ENCODE measurements at regions not wholly inside any gene's neighbourhood (a gene's known extent, or its start where the extent isn't known, plus 50 kb on each side); places are given as distances from the start of the nearest gene placed in this dataset.

DNA sequence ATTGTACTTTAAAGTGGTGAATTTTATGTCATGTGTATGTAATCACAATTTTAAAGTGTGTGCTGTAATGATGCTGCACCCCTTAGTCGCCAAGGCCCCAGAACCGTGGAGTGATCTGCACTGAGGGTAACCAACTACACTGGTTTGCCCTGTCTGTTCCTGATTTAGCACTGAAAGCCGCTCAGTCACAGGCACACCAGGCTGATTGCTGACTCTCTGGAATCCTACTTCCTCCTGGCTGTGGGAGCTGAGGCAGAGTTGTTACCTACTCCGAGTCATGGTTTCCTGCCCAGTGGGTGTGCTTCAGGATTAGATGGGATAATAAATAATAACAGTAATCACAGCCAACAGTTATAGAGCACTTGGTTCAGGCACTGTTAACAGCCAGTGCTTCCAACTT lies 645.4 kb downstream of the BCOR start:
- H3K4me3 ChIP-seq = no peak overlapping the region
- H3K27ac ChIP-seq = no peak overlapping the region
- H3K27me3 ChIP-seq = no peaks in the 10 kb centered on the region
- H3K9me3 ChIP-seq = peaks cover 0 to 10% of the 10 kb centered on the region in 2 donors
- no peaks in the 10 kb centered on the region for H3K36me3 ChIP-seq
- TF ChIP-seq, protein P1, sequence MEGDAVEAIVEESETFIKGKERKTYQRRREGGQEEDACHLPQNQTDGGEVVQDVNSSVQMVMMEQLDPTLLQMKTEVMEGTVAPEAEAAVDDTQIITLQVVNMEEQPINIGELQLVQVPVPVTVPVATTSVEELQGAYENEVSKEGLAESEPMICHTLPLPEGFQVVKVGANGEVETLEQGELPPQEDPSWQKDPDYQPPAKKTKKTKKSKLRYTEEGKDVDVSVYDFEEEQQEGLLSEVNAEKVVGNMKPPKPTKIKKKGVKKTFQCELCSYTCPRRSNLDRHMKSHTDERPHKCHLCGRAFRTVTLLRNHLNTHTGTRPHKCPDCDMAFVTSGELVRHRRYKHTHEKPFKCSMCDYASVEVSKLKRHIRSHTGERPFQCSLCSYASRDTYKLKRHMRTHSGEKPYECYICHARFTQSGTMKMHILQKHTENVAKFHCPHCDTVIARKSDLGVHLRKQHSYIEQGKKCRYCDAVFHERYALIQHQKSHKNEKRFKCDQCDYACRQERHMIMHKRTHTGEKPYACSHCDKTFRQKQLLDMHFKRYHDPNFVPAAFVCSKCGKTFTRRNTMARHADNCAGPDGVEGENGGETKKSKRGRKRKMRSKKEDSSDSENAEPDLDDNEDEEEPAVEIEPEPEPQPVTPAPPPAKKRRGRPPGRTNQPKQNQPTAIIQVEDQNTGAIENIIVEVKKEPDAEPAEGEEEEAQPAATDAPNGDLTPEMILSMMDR (IDR thresholded peaks at IDR 0.05) = no peak
- no peak for DNase-seq (ENCODE audit: low spot score)
- no peaks in the 10 kb centered on the region for H3K4me1 ChIP-seq

DNA sequence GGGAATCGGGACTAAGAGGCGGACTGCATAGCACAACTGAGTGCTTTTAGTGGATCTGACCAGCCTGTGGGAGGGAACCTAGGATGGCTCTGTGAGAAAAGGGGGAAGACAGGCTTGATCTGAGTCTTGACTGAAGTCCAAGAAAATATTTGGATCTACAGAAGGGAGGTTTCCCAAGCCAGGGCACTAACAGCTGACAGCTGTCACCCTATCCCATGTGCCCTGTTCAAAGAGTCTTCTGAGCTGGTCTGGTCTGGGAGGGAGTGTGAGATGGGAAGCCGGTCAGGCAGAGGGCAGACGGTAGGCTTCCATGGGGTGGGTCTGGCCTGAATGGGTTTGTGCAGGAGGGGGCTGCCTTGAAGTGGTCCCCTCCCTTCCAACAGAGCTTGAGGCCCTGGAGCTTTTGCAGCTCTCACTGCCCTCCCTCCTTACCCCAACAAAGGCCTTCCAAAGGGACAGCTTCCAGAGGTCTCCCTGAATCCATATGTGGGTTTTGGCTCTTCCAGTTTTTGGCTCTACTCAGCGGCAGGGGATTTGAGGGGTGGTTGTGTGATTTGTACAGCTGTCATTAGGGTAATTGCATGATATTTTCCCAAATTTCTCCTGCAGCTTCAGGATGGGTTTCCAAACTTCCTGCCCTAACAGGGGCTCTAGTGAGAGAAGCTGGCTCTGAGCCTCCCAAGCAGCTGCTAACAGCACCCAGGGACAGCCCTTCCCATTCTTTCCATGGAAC lies 643.7 kb downstream of the BCOR start:
- H3K27me3 ChIP-seq = no peaks in the 10 kb centered on the region
- H3K9me3 ChIP-seq = peaks cover 0 to 10% of the 10 kb centered on the region in 2 donors
- no peak overlapping the region for H3K4me3 ChIP-seq
- TF ChIP-seq, protein P1 (IDR thresholded peaks at IDR 0.05) = no peak
- H3K36me3 ChIP-seq = no peaks in the 10 kb centered on the region
- H3K4me1 ChIP-seq = no peaks in the 10 kb centered on the region
- no peak for DNase-seq (ENCODE audit: low spot score)
- no peak overlapping the region for H3K27ac ChIP-seq

DNA sequence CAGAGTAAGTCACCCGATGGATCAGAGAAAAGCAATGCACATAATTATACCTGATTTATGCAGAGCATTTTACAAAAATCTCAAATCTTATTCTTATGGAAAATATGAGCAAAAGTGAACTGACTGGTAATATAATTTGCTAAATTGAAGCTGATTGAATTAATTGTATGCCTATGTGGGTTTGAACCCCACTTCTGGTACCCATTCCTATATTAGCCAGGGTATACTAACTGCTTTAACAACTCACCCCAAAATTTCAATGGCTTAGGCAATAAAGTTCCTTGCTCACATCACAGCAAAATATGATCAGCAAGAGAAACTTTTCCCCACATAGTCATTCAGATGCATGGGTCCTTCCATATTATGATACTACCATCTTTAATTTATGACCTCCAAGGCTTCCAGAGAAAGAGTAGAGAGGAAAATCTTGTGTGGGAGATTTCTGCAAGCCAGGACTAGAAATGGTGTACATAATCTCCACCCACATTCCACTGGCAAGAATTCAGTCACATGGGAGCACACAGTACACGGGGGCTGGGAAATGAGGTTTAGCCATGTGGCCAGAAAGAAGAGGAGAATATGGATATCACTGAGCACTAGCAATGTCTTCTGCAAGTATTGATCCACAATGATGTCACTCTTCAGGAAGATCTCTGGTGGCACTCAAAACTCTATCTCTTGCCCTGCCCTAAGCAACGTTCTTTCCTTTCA lies 640.7 kb downstream of the BCOR start:
- Histone ChIP-seq H3K27me3 (no peaks in the 10 kb centered on the region), H3K36me3 (no peaks in the 10 kb centered on the region), H3K4me3 (no peak overlapping the region), H3K4me1 (no peaks in the 10 kb centered on the region), H3K27ac (no peak overlapping the region), H3K9me3 (peaks cover 0 to 10% of the 10 kb centered on the region in 2 donors)
- DNase-seq (ENCODE audit: low spot score) = no peak
- TF ChIP-seq, protein P1 (IDR thresholded peaks at IDR 0.05) = no peak

DNA sequence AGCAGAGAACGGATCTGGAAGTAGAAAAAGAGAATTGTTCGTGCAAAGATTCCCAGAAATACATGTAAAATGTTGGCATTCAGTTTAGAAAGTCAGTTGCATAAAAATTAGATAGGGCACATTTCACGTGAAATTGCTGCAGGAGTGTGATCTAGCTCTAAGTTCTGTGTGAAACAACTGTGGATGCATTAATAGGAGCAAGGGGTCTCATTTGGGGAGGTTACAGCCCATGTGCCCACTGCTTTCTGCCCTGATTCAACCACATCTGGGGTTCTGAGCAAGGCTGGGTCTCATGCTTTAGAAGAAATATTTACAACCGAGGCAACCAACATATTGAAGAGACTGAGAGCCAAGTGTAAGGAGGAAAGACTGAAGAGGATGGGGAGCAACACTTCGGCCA lies 639.0 kb downstream of the BCOR start:
- H3K27me3 ChIP-seq = no peaks in the 10 kb centered on the region
- H3K27ac ChIP-seq = no peak overlapping the region
- H3K4me3 ChIP-seq = no peak overlapping the region
- no peaks in the 10 kb centered on the region for H3K36me3 ChIP-seq
- TF ChIP-seq, protein P1 (IDR thresholded peaks at IDR 0.05) = no peak
- peaks cover 0 to 10% of the 10 kb centered on the region in 2 donors for H3K9me3 ChIP-seq
- H3K4me1 ChIP-seq = no peaks in the 10 kb centered on the region
- no peak for DNase-seq (ENCODE audit: low spot score)

DNA sequence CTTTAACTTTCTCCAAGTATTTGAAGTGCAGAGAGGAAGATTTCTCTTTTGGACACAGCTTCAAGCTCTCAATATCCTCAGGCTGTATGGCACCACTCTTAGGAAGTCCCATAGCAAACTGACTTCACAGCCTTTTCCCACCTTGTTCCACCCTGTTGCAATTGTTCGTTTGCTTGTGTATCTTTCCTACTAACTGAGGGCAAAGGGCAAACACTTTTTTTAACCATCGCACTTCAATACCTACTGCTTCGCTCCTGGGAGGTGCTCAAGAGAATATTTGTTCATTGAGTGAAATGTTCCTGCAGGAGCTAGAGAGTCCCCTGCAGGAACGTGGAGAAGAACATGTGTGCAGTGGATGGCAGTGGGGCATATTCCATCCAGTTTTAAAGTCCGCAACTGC lies 638.6 kb downstream of the BCOR start:
- no peak for DNase-seq (ENCODE audit: low spot score)
- H3K4me1 ChIP-seq = no peaks in the 10 kb centered on the region
- no peaks in the 10 kb centered on the region for H3K36me3 ChIP-seq
- peaks cover 0 to 10% of the 10 kb centered on the region in 2 donors for H3K9me3 ChIP-seq
- H3K4me3 ChIP-seq = no peak overlapping the region
- no peak overlapping the region for H3K27ac ChIP-seq
- H3K27me3 ChIP-seq = no peaks in the 10 kb centered on the region
- TF ChIP-seq, protein P1 (IDR thresholded peaks at IDR 0.05) = no peak

Measured in right atrium auricular region (tissue), 2 donors.